Suprapubic skin (tissue), 3 donors: ENCODE measurements at regions not wholly inside any gene's neighbourhood (a gene's known extent, or its start where the extent isn't known, plus 50 kb on each side); places are given as distances from the start of the nearest gene placed in this dataset.

Experiments used
- CTCF ChIP-seq, 2 donors: fragments of 200-600 bp in 1 of 2; fragments of 450-650 bp in 1 of 2; sonication (generic) in 1 of 2; IDR thresholded peaks; one replicate each; pipeline ENCODE4 v1.5.1; 2016 to 2019; ENCODE audit warnings: antibody characterized with exemption in 2 of 2, mild to moderate bottlenecking in 1 of 2, moderate library complexity in 1 of 2
- EP300 ChIP-seq: sonication (generic); formaldehyde crosslinking; IDR thresholded peaks from one replicate; pipeline ENCODE4 v1.6.1; 2017; ENCODE audit warnings: antibody characterized with exemption
- POLR2A ChIP-seq, 2 donors: fragments of 450-650 bp; IDR thresholded peaks; one replicate each; pipeline ENCODE4 v1.6.1; 2017; ENCODE audit warnings: antibody characterized with exemption in 2 of 2, mild to moderate bottlenecking in 2 of 2, moderate library complexity in 2 of 2

GRCh38 chr22:48535868-48536540 is 1291.7 kb downstream of the BRD1 start:
- TF ChIP-seq EP300 (no peak), CTCF (IDR thresholded peaks at IDR 0.05) (no peak), POLR2A (IDR thresholded peaks at IDR 0.05) (no peak)
